Mesenchymal stem cell (in vitro differentiated cells and primary cell): ENCODE measurements at regions not wholly inside any gene's neighbourhood (a gene's known extent, or its start where the extent isn't known, plus 50 kb on each side); places are given as distances from the start of the nearest gene placed in this dataset.

Experiments used
- DNase-seq: peaks from one replicate; pipeline ENCODE4 v3.0.0-alpha.2; 2013
- H2AFZ ChIP-seq: one replicate; pipeline ENCODE4 v1.6.1; 2013; ENCODE audit warnings: low read depth, mild to moderate bottlenecking, control low read depth, inconsistent platforms, low read length, moderate library complexity
- H2AK5ac ChIP-seq: 2 replicates; pipeline ENCODE4 v1.6.1; 2013; ENCODE audit warnings: low read length, moderate library complexity, mild to moderate bottlenecking, inconsistent platforms; ENCODE audit not compliant: severe bottlenecking
- H2BK120ac ChIP-seq: one replicate; pipeline ENCODE4 v1.6.1; 2013; ENCODE audit warnings: low read depth, mild to moderate bottlenecking, inconsistent platforms, low read length, moderate library complexity
- H2BK12ac ChIP-seq, 2 experiments: one replicate each; pipeline ENCODE4 v1.6.1; 2013; ENCODE audit warnings: inconsistent platforms in 2 of 2, low read length in 2 of 2, mild to moderate bottlenecking in 2 of 2, moderate library complexity in 2 of 2, control low read depth in 1 of 2
- H2BK15ac ChIP-seq: one replicate; pipeline ENCODE4 v1.6.1; 2013; ENCODE audit warnings: mild to moderate bottlenecking, low read depth, inconsistent platforms; ENCODE audit not compliant: poor library complexity, severe bottlenecking
- H2BK5ac ChIP-seq: 2 replicates; pipeline ENCODE4 v1.6.1; 2013; ENCODE audit warnings: low read depth, mild to moderate bottlenecking, low read length, control low read depth, inconsistent platforms; ENCODE audit not compliant: poor library complexity, severe bottlenecking
- H3K14ac ChIP-seq, 2 experiments: one replicate each; pipeline ENCODE4 v1.6.1; 2013; ENCODE audit warnings: inconsistent platforms in 2 of 2, low read length in 2 of 2, control low read depth in 1 of 2, mild to moderate bottlenecking in 1 of 2, moderate library complexity in 1 of 2
- H3K18ac ChIP-seq, 2 experiments: one replicate each; pipeline ENCODE4 v1.6.1; 2013; ENCODE audit warnings: inconsistent platforms in 2 of 2, low read length in 2 of 2, control low read depth in 1 of 2, low read depth in 1 of 2, mild to moderate bottlenecking in 1 of 2
- H3K23ac ChIP-seq, 2 experiments: one replicate each; pipeline ENCODE4 v1.6.1; 2013; ENCODE audit warnings: inconsistent platforms in 2 of 2, low read length in 2 of 2, mild to moderate bottlenecking in 2 of 2, moderate library complexity in 2 of 2, control low read depth in 1 of 2
- H3K27ac ChIP-seq: 2 replicates; pipeline ENCODE4 v1.5.1; 2013; ENCODE audit warnings: mild to moderate bottlenecking, moderate library complexity, low read length, control low read depth, inconsistent platforms; ENCODE audit not compliant: poor library complexity, severe bottlenecking
- H3K27me3 ChIP-seq, 2 experiments: 2 replicates each; pipeline versions ENCODE4 v1.6.1 to v1.7.0; 2013; ENCODE audit warnings: low read length in 2 of 2, mild to moderate bottlenecking in 2 of 2, moderate library complexity in 2 of 2, control low read depth in 1 of 2, inconsistent platforms in 1 of 2; ENCODE audit not compliant: control insufficient read depth in 1 of 2, insufficient read depth in 1 of 2
- H3K36me3 ChIP-seq, 2 experiments: 2 replicates each; pipeline versions ENCODE4 v1.6.1 to v1.7.0; 2013; ENCODE audit warnings: low read length in 2 of 2, control low read depth in 1 of 2, inconsistent platforms in 1 of 2, low read depth in 1 of 2, mild to moderate bottlenecking in 1 of 2; ENCODE audit not compliant: insufficient read depth in 2 of 2, control insufficient read depth in 1 of 2
- H3K4ac ChIP-seq, 2 experiments: one replicate each; pipeline ENCODE4 v1.6.1; 2013; ENCODE audit warnings: inconsistent platforms in 2 of 2, low read length in 2 of 2, mild to moderate bottlenecking in 2 of 2, moderate library complexity in 2 of 2, control low read depth in 1 of 2, low read depth in 1 of 2
- H3K4me1 ChIP-seq: 2 replicates; pipeline ENCODE4 v1.6.1; 2013; ENCODE audit warnings: low read depth, low read length, control low read depth; ENCODE audit not compliant: control insufficient read depth, insufficient read depth
- H3K4me2 ChIP-seq: 2 replicates; pipeline ENCODE4 v1.6.1; 2013; ENCODE audit warnings: low read length, mild to moderate bottlenecking, inconsistent platforms; ENCODE audit not compliant: poor library complexity, severe bottlenecking
- H3K4me3 ChIP-seq, 2 experiments: 2 replicates each; pipeline versions ENCODE4 v1.5.1 to v1.7.0; 2013; ENCODE audit warnings: low read length in 2 of 2, mild to moderate bottlenecking in 2 of 2, control low read depth in 1 of 2, low read depth in 1 of 2; ENCODE audit not compliant: insufficient read depth in 1 of 2
- H3K79me1 ChIP-seq: replicated peaks from 2 replicates; pipeline ENCODE4 v1.6.1; 2013; ENCODE audit warnings: mild to moderate bottlenecking, control low read depth, low read length, inconsistent platforms; ENCODE audit not compliant: poor library complexity, severe bottlenecking
- H3K9ac ChIP-seq: 2 replicates; pipeline ENCODE4 v1.7.0; 2013; ENCODE audit warnings: mild to moderate bottlenecking, low read length, moderate library complexity
- H3K9me3 ChIP-seq: 2 replicates; pipeline ENCODE4 v1.7.0; 2013; ENCODE audit warnings: mild to moderate bottlenecking, low read length; ENCODE audit not compliant: control insufficient read depth
- H4K8ac ChIP-seq: one replicate; pipeline ENCODE4 v1.6.1; 2013; ENCODE audit warnings: inconsistent platforms, mild to moderate bottlenecking, low read length, moderate library complexity
- H4K91ac ChIP-seq: one replicate; pipeline ENCODE4 v1.6.1; 2013; ENCODE audit warnings: mild to moderate bottlenecking, low read length, inconsistent platforms
- WGBS: methylation state at CpG from one replicate; pipeline ENCODE4 v1.1.7; 2013; ENCODE audit warnings: mixed read lengths; 5-methylcytosine and 5-hydroxymethylcytosine counted together

GRCh38 chr1:239918634-239919033 lies 173.0 kb upstream of the FMN2 start:
- no peak for DNase-seq

GRCh38 chr1:239920214-239920613 lies 171.5 kb upstream of the FMN2 start:
- H3K4me1 ChIP-seq: no peaks in the 10 kb centered on the region
- H3K14ac ChIP-seq: no peak overlapping the region
- 53% methylated on average over 1 of the region's 2 CpGs for WGBS
- H2BK15ac ChIP-seq: no peak overlapping the region
- no peak overlapping the region for H2AFZ ChIP-seq
- no peak overlapping the region for H3K27ac ChIP-seq
- no peak overlapping the region for H3K9ac ChIP-seq
- H2BK120ac ChIP-seq: no peak overlapping the region
- H3K27me3 ChIP-seq: no peaks in the 10 kb centered on the region
- no peak overlapping the region for H3K4ac ChIP-seq
- no peak overlapping the region for H3K23ac ChIP-seq
- H3K18ac ChIP-seq: no peak overlapping the region
- H3K79me1 ChIP-seq: no peaks in the 10 kb centered on the region
- H2AK5ac ChIP-seq: no peak overlapping the region
- H2BK12ac ChIP-seq: no peak overlapping the region
- H3K4me2 ChIP-seq: no peak overlapping the region
- no peaks in the 10 kb centered on the region for H3K36me3 ChIP-seq
- no peak for DNase-seq
- no peak overlapping the region for H4K8ac ChIP-seq
- no peaks in the 10 kb centered on the region for H3K9me3 ChIP-seq
- no peak overlapping the region for H3K4me3 ChIP-seq
- no peak overlapping the region for H4K91ac ChIP-seq
- no peak overlapping the region for H2BK5ac ChIP-seq

More at GRCh38 chr1:239918634-239919033, 173.0 kb upstream of the FMN2 start:
- H3K4ac ChIP-seq: no peak overlapping the region
- no peak overlapping the region for H2BK120ac ChIP-seq
- no peak overlapping the region for H3K27ac ChIP-seq
- no peak overlapping the region for H3K18ac ChIP-seq
- no peak overlapping the region for H4K8ac ChIP-seq
- H3K4me2 ChIP-seq: no peak overlapping the region
- no peak overlapping the region for H3K4me3 ChIP-seq
- no peak overlapping the region for H3K23ac ChIP-seq
- H3K14ac ChIP-seq: no peak overlapping the region
- H3K4me1 ChIP-seq: no peaks in the 10 kb centered on the region
- no peak overlapping the region for H4K91ac ChIP-seq
- no peak overlapping the region for H3K9ac ChIP-seq
- no peak overlapping the region for H2AK5ac ChIP-seq
- no peak overlapping the region for H2AFZ ChIP-seq
- no peak overlapping the region for H2BK12ac ChIP-seq
- H3K9me3 ChIP-seq: no peaks in the 10 kb centered on the region
- no peak overlapping the region for H2BK15ac ChIP-seq
- WGBS: 80% methylated on average over 4 of the region's 4 CpGs
- H3K36me3 ChIP-seq: no peaks in the 10 kb centered on the region
- H2BK5ac ChIP-seq: no peak overlapping the region
- H3K79me1 ChIP-seq: no peaks in the 10 kb centered on the region
- H3K27me3 ChIP-seq: no peaks in the 10 kb centered on the region

- H3K4ac ChIP-seq: no peak overlapping the region
- H4K8ac ChIP-seq: no peak overlapping the region
- no peaks in the 10 kb centered on the region for H3K79me1 ChIP-seq
- no peak overlapping the region for H3K27ac ChIP-seq
- WGBS: 52% methylated on average over 4 of the region's 4 CpGs
- H3K4me1 ChIP-seq: no peaks in the 10 kb centered on the region
- no peak overlapping the region for H2AK5ac ChIP-seq
- no peak overlapping the region for H2BK5ac ChIP-seq
- no peak overlapping the region for H3K18ac ChIP-seq
- no peaks in the 10 kb centered on the region for H3K36me3 ChIP-seq
- H2BK15ac ChIP-seq: no peak overlapping the region
- H3K23ac ChIP-seq: no peak overlapping the region
- H3K4me3 ChIP-seq: no peak overlapping the region
- H3K9ac ChIP-seq: no peak overlapping the region
- no peaks in the 10 kb centered on the region for H3K9me3 ChIP-seq
- no peak overlapping the region for H2BK12ac ChIP-seq
- no peak overlapping the region for H2BK120ac ChIP-seq
- H3K4me2 ChIP-seq: no peak overlapping the region
- H4K91ac ChIP-seq: no peak overlapping the region
- H3K27me3 ChIP-seq: no peaks in the 10 kb centered on the region
- H2AFZ ChIP-seq: no peak overlapping the region
- H3K14ac ChIP-seq: no peak overlapping the region
- DNase-seq: no peak
Measured at GRCh38 chr1:239922778-239923522, 168.7 kb upstream of the FMN2 start.

- Histone ChIP-seq H3K4me3 (no peak overlapping the region), H4K91ac (no peak overlapping the region), H3K9ac (no peak overlapping the region), H2BK12ac (no peak overlapping the region), H3K27me3 (no peaks in the 10 kb centered on the region), H2BK5ac (no peak overlapping the region), H3K23ac (no peak overlapping the region), H2AFZ (no peak overlapping the region), H3K9me3 (no peaks in the 10 kb centered on the region), H3K4ac (no peak overlapping the region), H2BK120ac (no peak overlapping the region), H3K27ac (no peak overlapping the region), H3K4me1 (no peaks in the 10 kb centered on the region), H3K4me2 (no peak overlapping the region), H2BK15ac (no peak overlapping the region), H2AK5ac (no peak overlapping the region), H3K79me1 (no peaks in the 10 kb centered on the region), H3K18ac (no peak overlapping the region), H3K14ac (no peak overlapping the region), H4K8ac (no peak overlapping the region), H3K36me3 (no peaks in the 10 kb centered on the region)
- no peak for DNase-seq
- WGBS: 95% methylated on average over 28 of the region's 30 CpGs
Measured at GRCh38 chr1:239924741-239925350, 166.8 kb upstream of the FMN2 start.
